Endothelial cell of umbilical vein (primary cell): ENCODE measurements at regions not wholly inside any gene's neighbourhood (a gene's known extent, or its start where the extent isn't known, plus 50 kb on each side); places are given as distances from the start of the nearest gene placed in this dataset.

Experiments used
- BruUV-seq: library from RNA; stranded (reverse); fragments of 400-500 nt; replicated peaks from 2 replicates; lab custom pipeline; 2021; lab: Mats Ljungman, UMichigan
- CTCF ChIA-PET: fragments of 300-600, 350-600 bp; sonication (Branson Sonifier 250); formaldehyde crosslinking; loops from one replicate; lab custom pipeline; 2021; ENCODE audit warnings: antibody characterized with exemption, inconsistent platforms; lab: Charles Lee
- POLR2A ChIA-PET: fragments of 300-600, 350-600 bp; sonication (Branson Sonifier 250); formaldehyde crosslinking; loops from one replicate; lab custom pipeline; 2021; ENCODE audit warnings: antibody characterized with exemption, inconsistent platforms; lab: Charles Lee
- DNase-seq: peaks from one replicate; pipeline ENCODE4 v3.0.0-alpha.2; 2011; ENCODE audit warnings: low read depth, low spot score
- FAIRE-seq: peaks from 2 replicates; lab custom pipeline; 2011; peaks lifted over from hg19 to GRCh38; lab: Jason Lieb, UNC
- H2AFZ ChIP-seq: 2 replicates; pipeline ENCODE4 v1.6.0; 2012; ENCODE audit warnings: low read depth, low read length, control low read depth, inconsistent platforms
- H3K27ac ChIP-seq: 2 replicates; pipeline ENCODE4 v1.5.1; 2011; ENCODE audit warnings: low read depth, mild to moderate bottlenecking, control low read depth, low read length, moderate library complexity; ENCODE audit not compliant: insufficient read depth
- H3K27me3 ChIP-seq, 2 experiments: 2 replicates each; pipeline versions ENCODE4 v1.6.0 to v1.6.1; 2011; ENCODE audit warnings: low read length in 2 of 2, mixed read lengths in 1 of 2; ENCODE audit not compliant: control insufficient read depth in 2 of 2, insufficient read depth in 2 of 2
- H3K36me3 ChIP-seq, 2 experiments: 2 replicates in 1 of 2; 3 replicates in 1 of 2; pipeline ENCODE4 v1.5.1; 2011; ENCODE audit warnings: low read length in 2 of 2, mild to moderate bottlenecking in 1 of 2, moderate library complexity in 1 of 2; ENCODE audit not compliant: control insufficient read depth in 2 of 2, insufficient read depth in 2 of 2; ENCODE audit errors: extremely low read depth in 1 of 2
- H3K4me1 ChIP-seq: 3 replicates; pipeline ENCODE4 v1.5.1; 2011; ENCODE audit warnings: mild to moderate bottlenecking, low read length; ENCODE audit not compliant: control insufficient read depth, insufficient read depth; ENCODE audit errors: extremely low read depth
- H3K4me2 ChIP-seq: 2 replicates; pipeline ENCODE4 v1.6.1; 2011; ENCODE audit warnings: low read length, control low read depth, mixed read lengths; ENCODE audit not compliant: insufficient read depth
- H3K4me3 ChIP-seq, 3 experiments: fragments of 200-600 bp in 1 of 3; sonication (generic), shearing (Covaris generic) in 1 of 3; replicated peaks in 1 of 3; 2 replicates each; pipeline ENCODE4 v1.5.1; 2011 to 2016; ENCODE audit warnings: control low read depth in 3 of 3, low read length in 3 of 3, mild to moderate bottlenecking in 2 of 3, inconsistent platforms in 1 of 3, low read depth in 1 of 3, moderate library complexity in 1 of 3; ENCODE audit not compliant: insufficient read depth in 1 of 3
- H3K79me2 ChIP-seq: 2 replicates; pipeline ENCODE4 v1.6.0; 2012; ENCODE audit warnings: low read length, inconsistent platforms; ENCODE audit not compliant: control insufficient read depth, insufficient read depth
- H3K9ac ChIP-seq: replicated peaks from 2 replicates; pipeline ENCODE3; 2011; ENCODE audit warnings: low read length, control low read depth; ENCODE audit not compliant: insufficient read depth; ENCODE audit errors: extremely low read depth
- H3K9me1 ChIP-seq: replicated peaks from 3 replicates; pipeline ENCODE4 v1.6.0; 2011; ENCODE audit warnings: mild to moderate bottlenecking, low read length; ENCODE audit not compliant: control insufficient read depth, insufficient read depth; ENCODE audit errors: extremely low read depth
- H3K9me3 ChIP-seq: replicated peaks from 2 replicates; pipeline ENCODE4 v1.5.1; 2012; ENCODE audit warnings: low read length, inconsistent platforms; ENCODE audit not compliant: control insufficient read depth, insufficient read depth
- H4K20me1 ChIP-seq: replicated peaks from 2 replicates; pipeline ENCODE3; 2011; ENCODE audit warnings: mild to moderate bottlenecking, low read length; ENCODE audit not compliant: control insufficient read depth, insufficient read depth; ENCODE audit errors: extremely low read depth
- EZH2 ChIP-seq: IDR thresholded peaks from 2 replicates; pipeline ENCODE4 v1.6.1; 2012; ENCODE audit warnings: borderline replicate concordance, low read depth, mild to moderate bottlenecking, moderate library complexity, low read length, inconsistent platforms; ENCODE audit not compliant: severe bottlenecking
- FOS ChIP-seq: IDR thresholded peaks from 2 replicates; pipeline ENCODE4 v1.6.1; 2011; ENCODE audit warnings: mild to moderate bottlenecking, low read length, moderate library complexity, borderline replicate concordance; ENCODE audit not compliant: insufficient read depth
- GATA2 ChIP-seq: IDR thresholded peaks from 2 replicates; pipeline ENCODE4 v1.7.0; 2011; ENCODE audit warnings: low read depth, mild to moderate bottlenecking, moderate library complexity, mixed read lengths, low read length; ENCODE audit not compliant: insufficient read length, insufficient read depth
- JUN ChIP-seq: IDR thresholded peaks from 2 replicates; pipeline ENCODE4 v1.6.1; 2011; ENCODE audit warnings: borderline replicate concordance, low read depth; ENCODE audit not compliant: insufficient read length, insufficient read depth
- MYC ChIP-seq: IDR thresholded peaks from one replicate; pipeline ENCODE4 v1.6.1; 2011; ENCODE audit warnings: mild to moderate bottlenecking, low read depth, low read length
- POLR2A ChIP-seq: IDR thresholded peaks from 2 replicates; pipeline ENCODE4 v1.6.1; 2012; ENCODE audit warnings: low read depth, mild to moderate bottlenecking, control low read depth, low read length
- POLR2AphosphoS5 ChIP-seq: IDR thresholded peaks from 2 replicates; pipeline ENCODE4 v1.6.1; 2012; ENCODE audit warnings: low read depth, mild to moderate bottlenecking, control low read depth, low read length, moderate library complexity; ENCODE audit not compliant: insufficient read depth
- dilution Hi-C: fragments of 300-500 bp; cut with MboI; formaldehyde crosslinking; loops from one replicate; pipeline ENCODE4 v1.15.0; 2019; ENCODE audit warnings: low sequenced_read_pairs; ENCODE audit not compliant: extremely low pct_ligation_motif_present
- intact Hi-C: fragments of 100-400 bp; cut with micrococcal nuclease; formaldehyde crosslinking; loops from one replicate; pipeline ENCODE4 v1.10.0; 2022
- TF ChIP-seq, protein P1 (sequence below): IDR thresholded peaks from 2 replicates; pipeline ENCODE4 v1.6.1; 2011; ENCODE audit not compliant: insufficient read depth, insufficient read length
- TF ChIP-seq, protein P2 (sequence below), 2 donors: IDR thresholded peaks; 1 replicate in 1 of 2; 2 replicates in 1 of 2; pipeline ENCODE4 v1.5.1; 2011; ENCODE audit warnings: low read length in 2 of 2, mild to moderate bottlenecking in 2 of 2, moderate library complexity in 2 of 2, control low read depth in 1 of 2, inconsistent platforms in 1 of 2, low read depth in 1 of 2; ENCODE audit not compliant: insufficient read depth in 1 of 2; ENCODE audit errors: extremely low read depth in 1 of 2

DNA sequence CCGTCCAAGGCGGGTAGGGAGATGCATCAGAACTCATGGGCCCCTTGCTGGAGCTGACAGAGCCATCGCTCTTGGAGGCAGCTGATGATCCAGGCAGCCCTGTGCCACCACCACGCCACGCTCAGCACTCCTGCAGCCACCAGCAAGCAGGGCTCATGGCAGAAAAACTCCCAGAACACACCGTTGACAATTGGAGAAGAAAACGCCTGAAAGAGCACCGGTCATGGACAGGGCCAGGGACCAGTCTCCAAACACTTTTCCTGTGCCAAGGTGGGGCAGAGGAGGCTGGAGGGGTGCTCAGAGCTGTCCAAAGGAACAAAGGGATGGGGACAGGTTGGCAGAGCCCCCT is 132.2 kb downstream of the FOXL1 start:
- Histone ChIP-seq H3K4me1 (no peaks in the 10 kb centered on the region), H3K27me3 (no peaks in the 10 kb centered on the region), H4K20me1 (no peaks in the 10 kb centered on the region), H3K9me3 (no peaks in the 10 kb centered on the region), H3K36me3 (no peaks in the 10 kb centered on the region), H3K4me3 (no peak overlapping the region), H2AFZ (no peak overlapping the region), H3K4me2 (no peak overlapping the region), H3K27ac (no peak overlapping the region), H3K9ac (no peak overlapping the region), H3K9me1 (no peaks in the 10 kb centered on the region), H3K79me2 (no peaks in the 10 kb centered on the region)
- ChIA-PET POLR2A (no interaction called here), CTCF (interaction anchor here (0.5 kb wide), 1 partner anchor 352 kb away, joined by 3 read pairs; no protein-coding TSS in a partner anchor)
- dilution Hi-C loops (no loop called here), intact Hi-C loops (no loop called here)
- no peak for TF ChIP-seq MYC
- TF ChIP-seq, protein P1, sequence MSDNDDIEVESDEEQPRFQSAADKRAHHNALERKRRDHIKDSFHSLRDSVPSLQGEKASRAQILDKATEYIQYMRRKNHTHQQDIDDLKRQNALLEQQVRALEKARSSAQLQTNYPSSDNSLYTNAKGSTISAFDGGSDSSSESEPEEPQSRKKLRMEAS, result no peak
- DNase-seq, result no peak
- no TSS peak for BruUV-seq
- FAIRE-seq, result no peak

DNA sequence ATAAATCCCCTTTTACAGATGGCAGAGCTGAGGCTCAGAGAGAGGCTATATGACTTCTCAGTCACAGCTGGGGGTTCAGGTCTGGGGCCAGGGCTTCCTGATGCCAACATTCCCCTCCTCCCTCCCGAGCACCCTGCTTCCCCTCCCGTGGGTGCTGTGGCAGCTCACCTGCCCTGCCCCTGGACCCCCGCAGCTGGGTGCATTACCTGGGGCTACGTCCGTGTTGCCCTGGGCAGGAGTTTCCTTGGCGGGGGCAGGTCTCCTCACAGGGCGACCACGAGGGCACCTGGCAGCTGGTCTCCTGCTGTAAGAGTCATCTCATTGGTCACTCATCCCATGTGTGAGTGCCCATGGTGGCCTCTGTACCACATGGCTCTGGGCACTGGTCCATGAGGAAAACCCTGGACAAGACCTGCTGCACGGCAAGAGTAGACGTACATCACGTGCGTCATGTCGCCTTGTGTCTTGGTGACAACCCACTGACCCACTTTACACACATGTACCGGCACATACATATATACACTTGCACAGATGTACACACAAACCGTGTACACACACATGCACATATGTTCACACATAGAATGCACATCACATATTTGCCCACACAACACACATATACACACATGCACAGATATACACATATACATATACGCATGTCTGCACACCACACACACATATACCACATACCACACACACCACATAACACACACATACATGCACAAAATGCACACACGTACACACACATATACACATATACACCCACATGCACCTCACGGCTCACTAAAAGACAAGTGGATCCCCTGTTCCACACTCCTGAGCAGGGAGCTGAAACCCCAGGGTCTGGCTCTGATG is 134.0 kb downstream of the FOXL1 start:
- H3K79me2 ChIP-seq, result no peaks in the 10 kb centered on the region
- dilution Hi-C loops, result no loop called here
- TF ChIP-seq GATA2 (no peak), FOS (no peak), MYC (no peak), EZH2 (no peak), POLR2AphosphoS5 (no peak), POLR2A (no peak), JUN (no peak)
- TF ChIP-seq, protein P1, result no peak
- TF ChIP-seq, protein P2, sequence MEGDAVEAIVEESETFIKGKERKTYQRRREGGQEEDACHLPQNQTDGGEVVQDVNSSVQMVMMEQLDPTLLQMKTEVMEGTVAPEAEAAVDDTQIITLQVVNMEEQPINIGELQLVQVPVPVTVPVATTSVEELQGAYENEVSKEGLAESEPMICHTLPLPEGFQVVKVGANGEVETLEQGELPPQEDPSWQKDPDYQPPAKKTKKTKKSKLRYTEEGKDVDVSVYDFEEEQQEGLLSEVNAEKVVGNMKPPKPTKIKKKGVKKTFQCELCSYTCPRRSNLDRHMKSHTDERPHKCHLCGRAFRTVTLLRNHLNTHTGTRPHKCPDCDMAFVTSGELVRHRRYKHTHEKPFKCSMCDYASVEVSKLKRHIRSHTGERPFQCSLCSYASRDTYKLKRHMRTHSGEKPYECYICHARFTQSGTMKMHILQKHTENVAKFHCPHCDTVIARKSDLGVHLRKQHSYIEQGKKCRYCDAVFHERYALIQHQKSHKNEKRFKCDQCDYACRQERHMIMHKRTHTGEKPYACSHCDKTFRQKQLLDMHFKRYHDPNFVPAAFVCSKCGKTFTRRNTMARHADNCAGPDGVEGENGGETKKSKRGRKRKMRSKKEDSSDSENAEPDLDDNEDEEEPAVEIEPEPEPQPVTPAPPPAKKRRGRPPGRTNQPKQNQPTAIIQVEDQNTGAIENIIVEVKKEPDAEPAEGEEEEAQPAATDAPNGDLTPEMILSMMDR (IDR thresholded peaks at IDR 0.05; ENCODE audit: extremely low read depth in 1 of 2, insufficient read depth in 1 of 2, low read depth in 1 of 2, low read length in 2 of 2), result no peak
- H3K9me1 ChIP-seq, result no peaks in the 10 kb centered on the region
- no peak overlapping the region for H3K27ac ChIP-seq
- FAIRE-seq (no peak), DNase-seq (no peak)
- no peak overlapping the region for H3K4me2 ChIP-seq
- no peaks in the 10 kb centered on the region for H3K4me1 ChIP-seq
- H3K36me3 ChIP-seq, result no peaks in the 10 kb centered on the region
- intact Hi-C loops, result no loop called here
- no peaks in the 10 kb centered on the region for H3K9me3 ChIP-seq
- H3K27me3 ChIP-seq, result peaks cover 0 to 2% of the 10 kb centered on the region in 2 experiments
- no peaks in the 10 kb centered on the region for H4K20me1 ChIP-seq
- H3K9ac ChIP-seq, result no peak overlapping the region
- no TSS peak for BruUV-seq
- no peak overlapping the region for H3K4me3 ChIP-seq
- CTCF ChIA-PET, result no interaction called here
- H2AFZ ChIP-seq, result no peak overlapping the region
- POLR2A ChIA-PET, result no interaction called here
